Activated CD8-positive, alpha-beta memory T cell treated with anti-CD3 and anti-CD28 coated beads, Interleukin-2, amount 50 U/mL, for 4 hours (primary cell): ENCODE measurements at regions not wholly inside any gene's neighbourhood (a gene's known extent, or its start where the extent isn't known, plus 50 kb on each side); places are given as distances from the start of the nearest gene placed in this dataset.

ENCODE experiments used
- DNase-seq: peaks from one replicate; pipeline ENCODE4 v3.0.0-alpha.2; 2020

DNA sequence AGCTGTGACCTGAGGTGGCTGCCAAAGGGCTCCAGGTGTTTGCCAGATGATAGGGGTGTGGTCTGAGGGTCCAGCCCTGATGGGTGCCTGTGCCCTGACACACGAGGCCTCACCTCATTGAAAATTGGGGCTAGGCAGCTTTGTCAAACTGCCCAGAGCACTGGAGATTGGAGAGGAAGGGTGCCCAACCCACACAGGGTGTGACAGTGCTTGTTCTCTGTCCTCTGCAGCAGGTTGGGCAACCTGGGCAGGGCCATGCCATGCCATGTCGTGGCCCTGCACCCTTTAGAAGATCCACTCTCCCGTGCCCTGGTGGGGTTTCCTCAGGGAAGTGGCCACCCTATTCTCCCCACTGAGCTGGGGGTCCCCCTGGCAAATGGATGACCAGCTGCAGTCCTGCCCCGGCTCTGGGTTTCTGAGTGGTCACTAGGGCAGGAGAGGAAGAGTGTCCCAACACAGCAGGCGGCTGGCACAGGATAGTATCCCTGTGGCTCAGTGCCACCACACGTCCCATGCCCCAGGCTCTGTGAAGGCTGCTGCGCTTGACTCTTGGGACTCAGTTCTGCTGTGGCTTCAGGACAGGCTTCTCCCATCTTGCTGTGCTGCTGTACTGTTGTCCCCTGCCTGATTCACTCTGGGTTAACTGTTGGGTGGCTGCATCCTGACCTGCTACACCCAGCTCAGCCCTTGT lies 100.8 kb upstream of the PITX1 start:
- no peak for DNase-seq

GRCh38 chr5:135133698-135134515 lies 99.9 kb upstream of the PITX1 start:
- no peak for DNase-seq

GRCh38 chr5:135133181-135133580 lies 99.2 kb upstream of the PITX1 start:
- DNase-seq, result no peak

- no peak for DNase-seq
These were observed 98.0 kb upstream of the PITX1 start for GRCh38 chr5:135131801-135132680.

- no peak for DNase-seq
These were observed 96.5 kb upstream of the PITX1 start for GRCh38 chr5:135130261-135131215.

GRCh38 chr5:135129307-135129706 lies 95.3 kb upstream of the PITX1 start:
- no peak for DNase-seq

DNA sequence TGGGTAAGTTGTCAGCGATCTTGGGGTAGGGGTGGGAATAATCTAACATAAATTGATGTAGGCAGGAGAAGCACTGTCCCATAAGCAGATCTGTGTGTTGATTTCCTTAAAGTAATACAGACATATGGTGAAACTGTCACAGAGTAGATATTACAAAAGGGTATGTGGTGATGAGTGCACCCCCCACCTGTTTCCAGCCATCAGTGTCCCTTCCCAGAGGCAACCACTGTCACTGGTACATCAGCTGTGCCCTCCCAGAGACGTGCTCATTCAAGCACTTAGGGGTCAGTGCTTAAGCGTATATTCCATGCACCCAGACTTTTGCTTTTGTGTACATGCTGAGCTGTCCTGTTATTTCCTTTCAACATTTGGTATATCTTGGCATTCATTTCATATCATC lies 94.3 kb upstream of the PITX1 start:
- no peak for DNase-seq

- no peak for DNase-seq
These were observed 93.6 kb upstream of the PITX1 start for GRCh38 chr5:135127439-135128240.

GRCh38 chr5:135126688-135127438 lies 92.8 kb upstream of the PITX1 start:
- DNase-seq, result no peak

- DNase-seq, result no peak
These were observed 90.7 kb upstream of the PITX1 start for GRCh38 chr5:135124724-135125123.

- no peak for DNase-seq
These were observed 90.1 kb upstream of the PITX1 start for GRCh38 chr5:135124128-135124527.

DNA sequence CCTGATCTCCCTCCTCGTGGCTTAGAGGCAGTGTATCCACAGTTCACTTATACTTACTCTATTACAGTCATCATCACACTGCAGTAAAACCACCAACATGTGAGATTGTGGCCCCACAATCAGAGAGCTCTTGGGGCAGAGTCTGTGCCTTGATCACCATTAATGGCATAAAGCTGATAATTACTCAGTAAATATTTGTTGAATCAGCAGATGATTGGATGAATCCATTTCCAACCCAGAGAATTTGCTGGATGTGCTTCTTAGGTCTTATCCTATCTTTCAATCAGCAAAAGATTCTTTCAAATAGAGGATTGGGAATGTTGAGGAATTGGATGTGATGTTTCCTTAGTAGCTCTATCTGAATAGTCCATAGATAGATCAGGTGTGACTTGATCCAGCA lies 88.8 kb upstream of the PITX1 start:
- no peak for DNase-seq

- DNase-seq, result no peak
These were observed 86.9 kb upstream of the PITX1 start for GRCh38 chr5:135120951-135121350.

GRCh38 chr5:135119481-135119880 lies 85.5 kb upstream of the PITX1 start:
- no peak for DNase-seq

- DNase-seq, result no peak
These were observed 83.6 kb upstream of the PITX1 start for GRCh38 chr5:135117590-135117989.

DNA sequence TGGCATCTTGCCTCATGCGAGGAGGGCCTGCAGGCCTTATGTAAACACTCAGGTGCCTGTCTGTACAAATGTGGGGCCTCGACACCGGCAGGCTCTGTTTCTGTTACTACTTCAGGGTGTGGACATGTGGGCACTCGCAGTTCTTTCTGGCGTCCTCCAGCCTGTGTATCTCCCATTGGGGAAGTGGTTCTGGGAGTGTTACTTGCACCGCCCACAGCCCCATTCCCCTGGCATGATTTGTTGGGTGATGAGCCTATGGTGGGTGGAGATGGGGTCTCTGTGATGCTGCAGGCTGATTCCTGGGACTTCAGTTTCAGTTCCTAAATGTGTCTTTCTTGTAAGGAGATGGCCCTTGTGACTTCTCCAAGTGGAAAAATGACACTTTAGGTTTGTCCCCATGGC lies 82.1 kb upstream of the PITX1 start:
- no peak for DNase-seq

DNA sequence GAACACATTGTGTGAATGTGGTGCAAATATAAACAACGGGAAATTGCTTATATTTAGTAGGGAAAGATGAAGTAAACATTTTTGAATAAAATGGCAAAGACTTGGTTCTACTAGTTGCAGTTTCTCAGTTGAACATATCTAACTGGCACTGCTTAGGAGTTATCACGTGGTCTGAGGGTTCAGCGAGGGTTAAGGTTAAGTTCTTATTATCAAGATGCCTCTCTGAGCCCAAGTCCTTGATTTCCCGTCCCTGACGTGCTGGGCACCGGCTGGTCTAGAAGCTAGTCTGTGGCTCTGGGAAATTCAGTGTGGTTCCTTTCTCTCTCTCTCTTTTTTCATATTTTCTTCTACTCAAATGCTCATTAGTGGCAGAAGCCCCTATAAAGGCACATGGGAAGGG lies 81.6 kb upstream of the PITX1 start:
- DNase-seq, result no peak

- DNase-seq, result no peak
These were observed 80.7 kb upstream of the PITX1 start for GRCh38 chr5:135114759-135115158.

DNA sequence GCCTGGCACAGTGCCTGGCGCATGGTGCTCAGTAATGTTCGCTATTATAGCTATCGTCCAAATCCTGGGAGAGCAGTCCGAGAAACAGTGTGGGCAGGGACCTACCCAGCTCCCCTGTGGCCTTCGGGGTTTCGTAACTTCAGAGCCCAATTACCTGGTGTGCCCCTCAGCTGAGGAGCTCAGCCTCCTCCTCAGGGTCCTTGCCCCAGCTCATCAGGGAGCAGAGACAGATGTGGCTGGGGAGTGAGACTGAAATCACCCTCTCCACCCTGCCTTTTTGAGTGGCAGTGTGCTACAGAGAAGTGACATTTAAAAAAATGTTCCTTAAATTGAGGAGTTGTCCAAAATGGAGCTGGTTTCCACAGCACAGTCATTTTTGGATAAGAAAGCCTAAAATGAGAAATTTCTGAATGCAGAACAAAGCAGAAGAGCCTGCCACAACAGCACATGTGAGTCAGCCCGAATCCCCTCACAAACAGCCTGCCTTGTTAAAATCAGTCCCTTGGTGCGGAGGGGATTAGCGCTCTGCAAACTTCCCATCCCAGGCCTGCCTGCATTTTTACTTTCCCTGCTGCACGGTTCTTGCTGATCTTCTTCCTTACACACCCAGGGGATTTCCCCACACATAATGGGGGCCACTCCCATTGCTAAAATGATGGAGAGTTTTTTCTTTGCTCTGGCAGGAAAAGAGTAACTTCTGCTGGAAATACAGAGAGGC lies 78.1 kb upstream of the PITX1 start:
- no peak for DNase-seq
